HCT116 (cell line): ENCODE measurements at regions not wholly inside any gene's neighbourhood (a gene's known extent, or its start where the extent isn't known, plus 50 kb on each side); places are given as distances from the start of the nearest gene placed in this dataset.

Experiments
- ATAC-seq: fragments of 200-7000 bp; cut with Tn5 transposase; 2 replicates; pipeline ENCODE4 v1.9.1; 2020; ENCODE audit warnings: mild to moderate bottlenecking, moderate library complexity
- BruUV-seq: library from RNA; stranded (reverse); fragments of 400-500 nt; replicated peaks from 2 replicates; lab custom pipeline; 2021; lab: Mats Ljungman, UMichigan
- CTCF ChIA-PET: fragments of 300-600 bp; sonication (Branson Sonifier 250); formaldehyde crosslinking; loops from one replicate; lab custom pipeline; 2021; ENCODE audit warnings: antibody characterized with exemption; lab: Charles Lee
- POLR2A ChIA-PET: fragments of 300-600, 350-600 bp; sonication (Branson Sonifier 250); formaldehyde crosslinking; loops from one replicate; lab custom pipeline; 2021; ENCODE audit warnings: antibody characterized with exemption; lab: Charles Lee
- RAD21 ChIA-PET, 2 experiments: fragments of 300-600 bp; sonication (Branson Sonifier 250); formaldehyde crosslinking; loops; one replicate each; lab custom pipeline; 2023; ENCODE audit warnings: low total read pairs in 2 of 2; ENCODE audit not compliant: uncharacterized antibody in 2 of 2, unreplicated experiment in 2 of 2, low non-redundant PET in 1 of 2; lab: Charles Lee
- DNase-seq: peaks from one replicate; pipeline ENCODE4 v3.0.0-alpha.2; 2010; ENCODE audit warnings: low read depth, low spot score
- H2AFZ ChIP-seq: fragments of 200-600 bp; shearing (Covaris generic), sonication (generic); 2 replicates; pipeline ENCODE4 v1.6.1; 2017; ENCODE audit warnings: low read depth, mixed run types, mixed read lengths, antibody characterized with exemption, low read length; ENCODE audit not compliant: poor library complexity, severe bottlenecking
- H3K27ac ChIP-seq: 2 replicates; pipeline ENCODE4 v1.5.1; 2012; ENCODE audit warnings: low read depth, low read length
- H3K27me3 ChIP-seq: fragments of 200-600 bp; sonication (generic); 2 replicates; pipeline ENCODE4 v1.6.1; 2016; ENCODE audit warnings: mixed run types, low read length, mixed read lengths; ENCODE audit not compliant: insufficient read depth
- H3K36me3 ChIP-seq, 2 experiments: fragments of 200-500 bp in 1 of 2; fragments of 200-600 bp in 1 of 2; sonication (Bioruptor generic) in 1 of 2; sonication (generic) in 1 of 2; 2 replicates each; pipeline versions ENCODE4 v1.5.1 to v1.6.1; 2014 to 2016; ENCODE audit warnings: low read length in 2 of 2, inconsistent platforms in 1 of 2, mixed read lengths in 1 of 2, mixed run types in 1 of 2; ENCODE audit not compliant: insufficient read depth in 2 of 2, control insufficient read depth in 1 of 2
- H3K4me1 ChIP-seq, 2 experiments: fragments of 200-600 bp in 1 of 2; sonication (generic) in 1 of 2; 2 replicates each; pipeline versions ENCODE4 v1.5.1 to v1.6.1; 2012 to 2017; ENCODE audit warnings: low read length in 2 of 2, inconsistent platforms in 1 of 2, mild to moderate bottlenecking in 1 of 2, mixed read lengths in 1 of 2, mixed run types in 1 of 2, moderate library complexity in 1 of 2; ENCODE audit not compliant: insufficient read depth in 2 of 2, control insufficient read depth in 1 of 2
- H3K4me2 ChIP-seq: fragments of 200-600 bp; sonication (generic); 2 replicates; pipeline ENCODE4 v1.6.1; 2017; ENCODE audit warnings: mixed run types, low read length, mixed read lengths
- H3K4me3 ChIP-seq, 2 experiments: fragments of 200-600 bp in 1 of 2; sonication (generic) in 1 of 2; replicated peaks in 1 of 2; 2 replicates each; pipeline ENCODE4 v1.5.1; 2011 to 2016; ENCODE audit warnings: low read length in 2 of 2, control low read depth in 1 of 2, low read depth in 1 of 2, mild to moderate bottlenecking in 1 of 2, mixed read lengths in 1 of 2, mixed run types in 1 of 2
- H3K79me2 ChIP-seq: fragments of 200-600 bp; sonication (generic); 2 replicates; pipeline ENCODE4 v1.6.1; 2017; ENCODE audit warnings: mild to moderate bottlenecking, mixed run types, low read length, moderate library complexity, mixed read lengths; ENCODE audit not compliant: insufficient read depth
- H3K9ac ChIP-seq: fragments of 200-600 bp; sonication (generic); 2 replicates; pipeline ENCODE4 v1.6.1; 2016; ENCODE audit warnings: low read length, mixed read lengths
- H3K9me2 ChIP-seq: fragments of 200-600 bp; sonication (generic), shearing (Covaris generic); 2 replicates; pipeline ENCODE4 v1.6.1; 2017; ENCODE audit warnings: mixed run types, mild to moderate bottlenecking, moderate library complexity; ENCODE audit not compliant: insufficient read depth
- H3K9me3 ChIP-seq, 2 experiments: fragments of 200-500 bp in 1 of 2; fragments of 200-600 bp in 1 of 2; sonication (Bioruptor generic) in 1 of 2; sonication (generic) in 1 of 2; 2 replicates each; pipeline ENCODE4 v1.6.1; 2014 to 2017; ENCODE audit warnings: low read length in 2 of 2, mixed read lengths in 2 of 2, inconsistent platforms in 1 of 2, low read depth in 1 of 2, mild to moderate bottlenecking in 1 of 2, mixed run types in 1 of 2, moderate library complexity in 1 of 2; ENCODE audit not compliant: control insufficient read depth in 1 of 2, insufficient read depth in 1 of 2
- H4K20me1 ChIP-seq: fragments of 200-600 bp; sonication (generic), shearing (Covaris generic); 2 replicates; pipeline ENCODE4 v1.6.1; 2017; ENCODE audit warnings: mixed run types, mild to moderate bottlenecking, moderate library complexity; ENCODE audit not compliant: insufficient read depth
- CBX3 ChIP-seq: IDR thresholded peaks from 2 replicates; pipeline ENCODE4 v1.6.1; 2012; ENCODE audit warnings: low read depth
- EGR1 ChIP-seq: IDR thresholded peaks from 2 replicates; pipeline ENCODE4 v1.6.1; 2012; ENCODE audit warnings: low read depth
- ELF1 ChIP-seq: IDR thresholded peaks from 2 replicates; pipeline ENCODE4 v1.6.1; 2012; ENCODE audit warnings: low read depth, borderline replicate concordance
- EZH2 ChIP-seq: fragments of 200-600 bp; sonication (generic); IDR thresholded peaks from 2 replicates; pipeline ENCODE4 v1.6.1; 2017; ENCODE audit warnings: antibody characterized with exemption, mixed run types
- EZH2phosphoT487 ChIP-seq: fragments of 200-600 bp; IDR thresholded peaks from 2 replicates; pipeline ENCODE4 v1.6.1; 2018; ENCODE audit warnings: antibody characterized with exemption, borderline replicate concordance
- POLR2A ChIP-seq: IDR thresholded peaks from 2 replicates; pipeline ENCODE4 v1.7.0; 2011; ENCODE audit warnings: borderline replicate concordance; ENCODE audit not compliant: insufficient read depth, insufficient read length; ENCODE audit errors: extremely low read depth
- RAD21 ChIP-seq: IDR thresholded peaks from 2 replicates; pipeline ENCODE4 v1.6.1; 2012; ENCODE audit warnings: low read depth, mild to moderate bottlenecking
- SRF ChIP-seq: IDR thresholded peaks from 2 replicates; pipeline ENCODE4 v1.6.1; 2012; ENCODE audit warnings: low read depth
- YY1 ChIP-seq: IDR thresholded peaks from 2 replicates; pipeline ENCODE4 v1.6.1; 2011; ENCODE audit warnings: low read length, low read depth, moderate library complexity, mild to moderate bottlenecking; ENCODE audit not compliant: insufficient replicate concordance; ENCODE audit errors: extremely low read depth
- ZFX ChIP-seq: fragments of 450-650 bp; IDR thresholded peaks from 2 replicates; pipeline ENCODE4 v1.6.1; 2017
- ZNF274 ChIP-seq: fragments of 200-500 bp; sonication (Bioruptor generic); IDR thresholded peaks from 2 replicates; pipeline ENCODE4 v1.6.1; 2014; ENCODE audit warnings: mild to moderate bottlenecking, low read depth, low read length, inconsistent platforms
- intact Hi-C: fragments of 100-400 bp; cut with micrococcal nuclease; formaldehyde crosslinking; loops from 2 replicates; pipeline ENCODE4 v1.10.0; 2022
- TF ChIP-seq, protein P1 (sequence below), 3 experiments: fragments of 200-600 bp in 1 of 3; sonication (generic) in 1 of 3; IDR thresholded peaks in 2 of 3; conservative IDR thresholded peaks in 1 of 3; 2 replicates each; pipeline ENCODE4 v1.5.1; 2012 to 2017; ENCODE audit warnings: low read depth in 2 of 3, low read length in 2 of 3, antibody characterized with exemption in 1 of 3, borderline replicate concordance in 1 of 3, control low read depth in 1 of 3, mild to moderate bottlenecking in 1 of 3, mixed read lengths in 1 of 3, mixed run types in 1 of 3, moderate library complexity in 1 of 3; ENCODE audit not compliant: insufficient read depth in 1 of 3
- TF ChIP-seq, protein P2 (sequence below): IDR thresholded peaks from 2 replicates; pipeline ENCODE4 v1.6.1; 2012
- TF ChIP-seq, protein P3 (sequence below): IDR thresholded peaks from 2 replicates; pipeline ENCODE4 v1.6.1; 2012; ENCODE audit warnings: low read depth
- TF ChIP-seq, protein P4 (sequence below): IDR thresholded peaks from 2 replicates; pipeline ENCODE4 v1.6.1; 2011; ENCODE audit warnings: mild to moderate bottlenecking, low read length, moderate library complexity; ENCODE audit not compliant: insufficient replicate concordance; ENCODE audit errors: extremely low read depth

DNA sequence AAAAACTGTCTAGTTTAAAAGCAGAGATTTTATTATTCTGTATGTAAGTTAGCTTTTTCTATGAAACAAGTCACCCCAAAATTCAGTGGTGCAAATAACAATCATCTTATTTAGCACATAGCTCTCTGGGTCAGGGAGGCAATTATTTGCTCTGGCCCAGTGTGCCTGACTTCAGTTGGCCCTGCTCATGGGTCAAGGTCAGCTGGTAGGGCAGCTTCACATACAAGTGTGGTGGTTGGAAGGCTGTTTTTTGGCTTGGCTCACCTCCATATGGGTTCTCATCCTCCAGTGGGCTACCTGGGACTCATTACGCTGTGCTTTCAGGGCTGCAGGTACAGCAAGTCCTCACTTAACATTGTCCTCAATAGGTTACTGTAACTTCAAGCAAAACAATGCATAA lies 228.6 kb downstream of the NR2F2 start:
- H3K27me3 ChIP-seq, result peaks cover 16% of the 10 kb centered on the region
- BruUV-seq, result no TSS peak
- no peaks in the 10 kb centered on the region for H3K9me2 ChIP-seq
- CTCF ChIA-PET, result no interaction called here
- no peak overlapping the region for H3K9ac ChIP-seq
- no peaks in the 10 kb centered on the region for H4K20me1 ChIP-seq
- intact Hi-C loops, result no loop called here
- H3K27ac ChIP-seq, result no peak overlapping the region
- no peaks in the 10 kb centered on the region for H3K36me3 ChIP-seq
- no peak overlapping the region for H2AFZ ChIP-seq
- DNase-seq, result no peak
- no peaks in the 10 kb centered on the region for H3K79me2 ChIP-seq
- no peak overlapping the region for H3K4me2 ChIP-seq
- no peak for ATAC-seq
- POLR2A ChIA-PET, result no interaction called here
- no peaks in the 10 kb centered on the region for H3K4me1 ChIP-seq
- TF ChIP-seq, protein P1, sequence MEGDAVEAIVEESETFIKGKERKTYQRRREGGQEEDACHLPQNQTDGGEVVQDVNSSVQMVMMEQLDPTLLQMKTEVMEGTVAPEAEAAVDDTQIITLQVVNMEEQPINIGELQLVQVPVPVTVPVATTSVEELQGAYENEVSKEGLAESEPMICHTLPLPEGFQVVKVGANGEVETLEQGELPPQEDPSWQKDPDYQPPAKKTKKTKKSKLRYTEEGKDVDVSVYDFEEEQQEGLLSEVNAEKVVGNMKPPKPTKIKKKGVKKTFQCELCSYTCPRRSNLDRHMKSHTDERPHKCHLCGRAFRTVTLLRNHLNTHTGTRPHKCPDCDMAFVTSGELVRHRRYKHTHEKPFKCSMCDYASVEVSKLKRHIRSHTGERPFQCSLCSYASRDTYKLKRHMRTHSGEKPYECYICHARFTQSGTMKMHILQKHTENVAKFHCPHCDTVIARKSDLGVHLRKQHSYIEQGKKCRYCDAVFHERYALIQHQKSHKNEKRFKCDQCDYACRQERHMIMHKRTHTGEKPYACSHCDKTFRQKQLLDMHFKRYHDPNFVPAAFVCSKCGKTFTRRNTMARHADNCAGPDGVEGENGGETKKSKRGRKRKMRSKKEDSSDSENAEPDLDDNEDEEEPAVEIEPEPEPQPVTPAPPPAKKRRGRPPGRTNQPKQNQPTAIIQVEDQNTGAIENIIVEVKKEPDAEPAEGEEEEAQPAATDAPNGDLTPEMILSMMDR (IDR thresholded peaks at IDR 0.05 in 2 of 3, conservative IDR thresholded peaks at IDR 0.05 in 1 of 3; ENCODE audit: borderline replicate concordance in 1 of 3, insufficient read depth in 1 of 3, low read depth in 2 of 3, low read length in 2 of 3), result no peak
- TF ChIP-seq ZFX (no peak), SRF (no peak), EZH2 (no peak), CBX3 (no peak), YY1 (no peak), POLR2A (no peak), RAD21 (no peak), EZH2phosphoT487 (no peak), ZNF274 (no peak), ELF1 (no peak), EGR1 (no peak)
- TF ChIP-seq, protein P2, sequence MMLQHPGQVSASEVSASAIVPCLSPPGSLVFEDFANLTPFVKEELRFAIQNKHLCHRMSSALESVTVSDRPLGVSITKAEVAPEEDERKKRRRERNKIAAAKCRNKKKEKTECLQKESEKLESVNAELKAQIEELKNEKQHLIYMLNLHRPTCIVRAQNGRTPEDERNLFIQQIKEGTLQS, result no peak
- TF ChIP-seq, protein P3, sequence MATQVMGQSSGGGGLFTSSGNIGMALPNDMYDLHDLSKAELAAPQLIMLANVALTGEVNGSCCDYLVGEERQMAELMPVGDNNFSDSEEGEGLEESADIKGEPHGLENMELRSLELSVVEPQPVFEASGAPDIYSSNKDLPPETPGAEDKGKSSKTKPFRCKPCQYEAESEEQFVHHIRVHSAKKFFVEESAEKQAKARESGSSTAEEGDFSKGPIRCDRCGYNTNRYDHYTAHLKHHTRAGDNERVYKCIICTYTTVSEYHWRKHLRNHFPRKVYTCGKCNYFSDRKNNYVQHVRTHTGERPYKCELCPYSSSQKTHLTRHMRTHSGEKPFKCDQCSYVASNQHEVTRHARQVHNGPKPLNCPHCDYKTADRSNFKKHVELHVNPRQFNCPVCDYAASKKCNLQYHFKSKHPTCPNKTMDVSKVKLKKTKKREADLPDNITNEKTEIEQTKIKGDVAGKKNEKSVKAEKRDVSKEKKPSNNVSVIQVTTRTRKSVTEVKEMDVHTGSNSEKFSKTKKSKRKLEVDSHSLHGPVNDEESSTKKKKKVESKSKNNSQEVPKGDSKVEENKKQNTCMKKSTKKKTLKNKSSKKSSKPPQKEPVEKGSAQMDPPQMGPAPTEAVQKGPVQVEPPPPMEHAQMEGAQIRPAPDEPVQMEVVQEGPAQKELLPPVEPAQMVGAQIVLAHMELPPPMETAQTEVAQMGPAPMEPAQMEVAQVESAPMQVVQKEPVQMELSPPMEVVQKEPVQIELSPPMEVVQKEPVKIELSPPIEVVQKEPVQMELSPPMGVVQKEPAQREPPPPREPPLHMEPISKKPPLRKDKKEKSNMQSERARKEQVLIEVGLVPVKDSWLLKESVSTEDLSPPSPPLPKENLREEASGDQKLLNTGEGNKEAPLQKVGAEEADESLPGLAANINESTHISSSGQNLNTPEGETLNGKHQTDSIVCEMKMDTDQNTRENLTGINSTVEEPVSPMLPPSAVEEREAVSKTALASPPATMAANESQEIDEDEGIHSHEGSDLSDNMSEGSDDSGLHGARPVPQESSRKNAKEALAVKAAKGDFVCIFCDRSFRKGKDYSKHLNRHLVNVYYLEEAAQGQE, result no peak
- TF ChIP-seq, protein P4, sequence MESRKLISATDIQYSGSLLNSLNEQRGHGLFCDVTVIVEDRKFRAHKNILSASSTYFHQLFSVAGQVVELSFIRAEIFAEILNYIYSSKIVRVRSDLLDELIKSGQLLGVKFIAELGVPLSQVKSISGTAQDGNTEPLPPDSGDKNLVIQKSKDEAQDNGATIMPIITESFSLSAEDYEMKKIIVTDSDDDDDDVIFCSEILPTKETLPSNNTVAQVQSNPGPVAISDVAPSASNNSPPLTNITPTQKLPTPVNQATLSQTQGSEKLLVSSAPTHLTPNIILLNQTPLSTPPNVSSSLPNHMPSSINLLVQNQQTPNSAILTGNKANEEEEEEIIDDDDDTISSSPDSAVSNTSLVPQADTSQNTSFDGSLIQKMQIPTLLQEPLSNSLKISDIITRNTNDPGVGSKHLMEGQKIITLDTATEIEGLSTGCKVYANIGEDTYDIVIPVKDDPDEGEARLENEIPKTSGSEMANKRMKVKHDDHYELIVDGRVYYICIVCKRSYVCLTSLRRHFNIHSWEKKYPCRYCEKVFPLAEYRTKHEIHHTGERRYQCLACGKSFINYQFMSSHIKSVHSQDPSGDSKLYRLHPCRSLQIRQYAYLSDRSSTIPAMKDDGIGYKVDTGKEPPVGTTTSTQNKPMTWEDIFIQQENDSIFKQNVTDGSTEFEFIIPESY, result no peak
- RAD21 ChIA-PET, result no interaction called here
- H3K9me3 ChIP-seq, result no peaks in the 10 kb centered on the region
- H3K4me3 ChIP-seq, result no peak overlapping the region
